GM12864 (cell line): ENCODE measurements at regions not wholly inside any gene's neighbourhood (a gene's known extent, or its start where the extent isn't known, plus 50 kb on each side); places are given as distances from the start of the nearest gene placed in this dataset.

ENCODE experiments used
- DNase-seq: peaks from one replicate; pipeline ENCODE4 v3.0.0-alpha.2; 2011; ENCODE audit warnings: low read depth
- H3K4me3 ChIP-seq: 2 replicates; pipeline ENCODE4 v1.5.1; 2011; ENCODE audit warnings: mild to moderate bottlenecking, low read depth, low read length, control low read depth
- CTCF ChIP-seq: IDR thresholded peaks from 2 replicates; pipeline ENCODE4 v1.5.1; 2011; ENCODE audit warnings: low read depth, mild to moderate bottlenecking, moderate library complexity, low read length, control low read depth, inconsistent platforms; ENCODE audit errors: missing control alignments

- DNase-seq = no peak
- no peak for TF ChIP-seq CTCF
- no peak overlapping the region for H3K4me3 ChIP-seq
Observed at GRCh38 chr3:30510596-30510995, 95.8 kb upstream of the TGFBR2 start.

GRCh38 chr3:30511524-30512251 lies 94.7 kb upstream of the TGFBR2 start:
- no peak for TF ChIP-seq CTCF

GRCh38 chr3:30512576-30512975 lies 93.8 kb upstream of the TGFBR2 start:
- no peak for DNase-seq
- no peak overlapping the region for H3K4me3 ChIP-seq
- no peak for TF ChIP-seq CTCF

More at GRCh38 chr3:30511524-30512251, 94.7 kb upstream of the TGFBR2 start:
- H3K4me3 ChIP-seq = no peak overlapping the region
- DNase-seq = no peak

- TF ChIP-seq CTCF = no peak
- H3K4me3 ChIP-seq = no peak overlapping the region
- no peak for DNase-seq
Observed at GRCh38 chr3:30513374-30514152, 92.8 kb upstream of the TGFBR2 start.

GRCh38 chr3:30516238-30516637 lies 90.2 kb upstream of the TGFBR2 start:
- no peak for DNase-seq
- no peak for TF ChIP-seq CTCF

GRCh38 chr3:30518181-30518864 lies 88.1 kb upstream of the TGFBR2 start:
- TF ChIP-seq CTCF = no peak
- DNase-seq = no peak
- H3K4me3 ChIP-seq = no peak overlapping the region

More at GRCh38 chr3:30516238-30516637, 90.2 kb upstream of the TGFBR2 start:
- H3K4me3 ChIP-seq = no peak overlapping the region
